GM19351 (cell line): ENCODE measurements at regions not wholly inside any gene's neighbourhood (a gene's known extent, or its start where the extent isn't known, plus 50 kb on each side); places are given as distances from the start of the nearest gene placed in this dataset.

ENCODE experiments used
- ATAC-seq: cut with Tn5 transposase; IDR thresholded peaks from one replicate; pipeline ENCODE4 v1.9.1; 2021; ENCODE audit warnings: mild to moderate bottlenecking, moderate library complexity; ENCODE audit not compliant: unreplicated experiment

GRCh38 chr3:20353286-20353685, 167.3 kb upstream of the SGO1 start:
- no peak for ATAC-seq

DNA sequence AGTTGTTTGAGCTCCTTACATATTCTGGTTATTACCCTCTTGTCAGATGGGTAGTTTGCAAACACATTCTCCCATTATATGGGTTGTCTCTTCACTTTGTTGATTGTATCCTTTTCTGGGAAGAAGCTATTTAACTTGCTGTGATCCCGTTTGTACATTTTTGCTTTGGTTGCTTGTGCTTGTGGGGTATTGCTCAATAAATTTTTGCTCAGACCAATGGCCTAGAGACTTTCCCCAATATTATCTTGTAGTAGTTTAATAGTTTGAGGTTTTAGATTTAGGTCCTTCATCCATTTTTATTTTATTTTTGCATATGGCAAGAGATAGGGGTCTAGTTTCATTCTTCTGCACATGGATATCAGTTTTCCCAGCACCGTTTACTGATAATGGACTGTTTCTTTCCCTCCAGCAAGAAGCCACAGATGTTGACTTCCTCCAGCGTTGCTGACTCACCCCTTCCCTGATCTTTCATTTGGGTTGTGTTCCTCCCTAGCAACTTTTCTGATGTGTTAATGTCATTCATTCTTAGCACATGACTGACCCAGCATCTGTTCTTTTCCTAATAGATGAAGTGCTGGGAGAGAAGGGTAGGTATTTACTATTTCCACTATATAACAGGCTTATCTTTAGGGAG, 166.7 kb upstream of the SGO1 start:
- ATAC-seq, result no peak

DNA sequence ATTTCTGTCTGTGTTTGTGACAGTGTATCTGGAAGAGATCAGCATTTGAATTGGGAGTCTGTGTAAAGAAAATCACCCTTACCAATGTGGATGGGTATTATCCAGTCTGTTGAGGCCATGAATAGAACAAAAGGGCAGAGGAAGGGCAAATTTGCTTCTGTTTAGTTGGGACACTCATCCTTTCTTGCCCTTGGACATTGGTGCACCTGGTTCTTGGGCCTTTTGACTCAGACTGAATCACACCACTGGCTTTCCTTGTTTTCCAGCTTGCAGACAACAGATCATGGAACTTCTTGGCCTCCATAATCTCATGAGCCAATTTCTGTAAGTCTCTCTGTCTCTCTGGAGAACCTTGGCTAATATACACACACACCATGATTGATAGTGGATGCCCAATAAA, 164.4 kb upstream of the SGO1 start:
- no peak for ATAC-seq

DNA sequence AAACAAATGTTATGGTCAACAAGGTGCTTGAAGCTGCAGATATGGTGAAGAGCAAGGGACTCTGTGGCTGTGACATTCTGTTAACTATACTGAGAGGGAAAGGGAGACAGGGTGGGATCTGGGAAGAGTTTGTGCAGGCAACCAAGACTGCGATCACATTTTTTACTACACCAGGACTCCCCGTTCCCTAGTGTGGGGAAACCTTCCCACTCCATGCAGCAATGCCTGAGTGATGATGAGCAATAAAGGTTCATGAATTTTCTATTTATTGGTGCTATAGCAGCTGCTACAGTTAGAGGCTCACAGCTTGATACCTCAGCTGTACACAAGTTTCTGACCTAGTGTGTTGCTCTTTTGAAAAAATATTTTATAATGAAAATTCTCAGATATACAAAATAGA, 160.9 kb upstream of the SGO1 start:
- ATAC-seq, result no peak

GRCh38 chr3:20346369-20346768, 160.4 kb upstream of the SGO1 start:
- no peak for ATAC-seq

DNA sequence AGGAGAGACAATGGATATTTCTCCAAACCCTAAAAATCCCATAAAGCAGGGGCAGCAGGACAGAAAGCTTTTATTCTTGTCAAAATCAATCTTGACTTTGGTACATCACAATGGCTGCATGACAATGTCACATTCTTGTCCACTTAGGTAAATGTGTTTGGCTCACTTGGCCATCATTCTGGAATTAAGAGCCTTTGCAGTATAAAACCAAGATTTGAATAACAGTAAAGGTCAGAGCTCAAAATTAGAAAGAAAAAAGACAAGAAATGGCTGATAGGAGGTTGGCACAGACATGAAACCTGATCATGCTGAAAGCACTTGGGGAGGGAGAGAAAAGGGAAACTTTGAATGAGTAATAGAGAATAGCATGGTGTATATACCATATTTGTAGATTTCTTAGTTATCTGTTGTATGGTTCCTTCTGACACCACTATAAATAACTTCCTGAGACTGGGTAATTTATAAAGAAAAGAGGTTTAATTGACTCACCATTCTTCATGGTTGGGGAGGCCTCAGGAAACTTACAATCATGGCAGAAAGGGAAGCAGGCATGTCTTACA, 158.5 kb upstream of the SGO1 start:
- ATAC-seq, result no peak

GRCh38 chr3:20343790-20344189, 157.8 kb upstream of the SGO1 start:
- ATAC-seq, result no peak

- peak; percentile 96 for ATAC-seq
Observed at GRCh38 chr3:20340324-20340928, 154.4 kb upstream of the SGO1 start.

- no peak for ATAC-seq
Observed at GRCh38 chr3:20336572-20336971, 150.6 kb upstream of the SGO1 start.

DNA sequence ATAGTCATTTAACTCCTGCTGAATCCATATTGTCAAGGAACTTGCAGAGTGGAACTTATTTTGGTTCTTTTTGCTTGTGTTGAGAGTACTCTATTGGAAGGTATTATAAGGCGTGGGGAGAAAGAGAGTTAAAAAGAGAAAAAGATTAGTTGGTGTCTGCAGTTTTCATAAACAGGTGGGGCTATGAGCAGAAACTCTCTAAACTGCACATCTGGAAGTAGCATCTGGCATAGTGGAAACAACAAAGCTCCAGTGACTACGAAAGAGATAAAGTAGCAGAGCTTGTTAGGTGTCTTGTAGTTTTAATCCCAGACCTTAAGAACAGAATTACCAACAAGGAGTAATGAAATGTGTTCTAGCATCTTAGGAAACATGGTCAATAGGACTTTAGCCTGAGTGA, 148.8 kb upstream of the SGO1 start:
- no peak for ATAC-seq

GRCh38 chr3:20327889-20328288, 141.9 kb upstream of the SGO1 start:
- ATAC-seq, result no peak

DNA sequence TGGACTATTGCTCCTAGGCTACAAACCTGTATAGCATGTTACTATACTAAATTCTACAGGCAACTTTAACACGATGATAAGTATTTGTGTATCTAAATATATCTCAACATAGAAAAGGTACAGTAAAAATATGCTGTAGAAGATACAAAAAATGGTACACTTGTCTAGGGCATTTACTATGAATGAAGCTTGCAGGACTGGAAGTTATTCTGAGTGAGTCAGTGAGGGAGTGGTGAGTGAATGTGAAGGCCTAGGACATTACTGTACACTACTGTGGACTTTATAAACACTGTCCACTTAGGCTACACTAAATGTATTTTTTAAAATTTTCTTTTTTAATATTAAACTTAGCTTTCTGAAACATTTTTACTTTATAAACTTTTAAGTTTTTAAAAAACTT, 140.5 kb upstream of the SGO1 start:
- ATAC-seq, result no peak

- no peak for ATAC-seq
Observed at GRCh38 chr3:20325563-20325962, 139.6 kb upstream of the SGO1 start.

DNA sequence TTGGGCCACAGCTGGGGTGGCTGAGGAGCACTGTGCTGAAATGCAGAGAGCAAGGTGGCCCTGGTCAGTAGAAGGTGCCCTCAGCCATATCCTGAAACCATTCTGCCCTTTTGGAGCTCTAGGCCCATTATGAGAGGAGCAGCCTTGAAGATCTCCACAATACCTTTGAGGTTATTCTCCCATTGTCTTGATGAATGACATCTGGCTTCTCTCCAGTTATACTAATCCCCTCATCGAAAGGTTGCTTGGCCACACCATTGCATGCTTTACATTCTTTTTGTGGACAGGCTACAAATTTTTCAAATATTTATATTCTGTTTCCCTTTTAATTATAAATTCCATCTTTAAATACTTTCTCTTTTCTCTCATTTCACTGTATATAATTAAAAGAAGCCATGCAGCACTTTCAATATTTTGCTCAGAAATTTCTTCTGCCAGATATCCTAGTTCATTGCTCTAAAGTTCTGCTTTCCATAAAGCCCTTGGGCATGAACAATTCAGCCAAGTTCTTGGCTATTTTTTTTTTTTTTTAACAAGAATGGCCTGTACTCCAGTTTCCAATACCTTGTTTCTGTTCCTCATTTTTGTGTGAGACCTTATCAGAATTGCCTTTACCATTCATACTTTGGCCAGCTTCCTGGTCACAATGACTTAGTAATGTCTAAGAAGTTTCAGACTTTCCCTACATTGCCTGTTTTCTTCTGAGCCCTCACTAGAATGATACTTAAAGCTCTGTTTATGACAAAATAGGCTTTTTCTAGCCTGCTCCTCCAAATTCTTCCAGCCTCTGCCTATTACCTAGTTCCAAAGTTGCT, 138.9 kb upstream of the SGO1 start:
- peak; percentile 100 for ATAC-seq

GRCh38 chr3:20323307-20323927, 137.4 kb upstream of the SGO1 start:
- no peak for ATAC-seq

GRCh38 chr3:20322085-20322484, 136.1 kb upstream of the SGO1 start:
- ATAC-seq, result no peak

GRCh38 chr3:20321391-20322047, 135.5 kb upstream of the SGO1 start:
- ATAC-seq, result no peak

GRCh38 chr3:20320489-20320888, 134.5 kb upstream of the SGO1 start:
- ATAC-seq, result no peak

DNA sequence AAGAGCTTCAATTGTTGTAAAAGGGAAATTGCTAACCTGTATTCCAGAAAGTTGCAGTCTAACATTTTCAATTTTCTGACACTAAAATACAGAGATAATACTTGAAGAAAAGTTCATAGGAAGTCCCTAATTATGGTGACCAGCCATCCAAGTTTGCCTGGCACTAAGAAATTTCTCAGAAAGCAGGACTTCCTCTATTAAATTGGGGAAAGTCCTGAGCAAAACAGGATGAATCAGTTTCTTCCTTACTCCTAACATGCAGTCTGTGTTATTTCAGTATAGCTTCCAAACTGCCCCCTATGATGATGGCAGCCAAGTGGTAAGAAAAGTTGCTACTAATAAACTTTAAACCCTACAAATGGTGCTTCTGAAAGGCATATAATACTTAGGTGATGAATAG, 133.5 kb upstream of the SGO1 start:
- ATAC-seq, result no peak

- no peak for ATAC-seq
Observed at GRCh38 chr3:20317616-20318015, 131.6 kb upstream of the SGO1 start.

GRCh38 chr3:20316238-20316637, 130.2 kb upstream of the SGO1 start:
- no peak for ATAC-seq
